Mucosa of descending colon (tissue), 3 donors: ENCODE measurements at regions not wholly inside any gene's neighbourhood (a gene's known extent, or its start where the extent isn't known, plus 50 kb on each side); places are given as distances from the start of the nearest gene placed in this dataset.

ENCODE experiments used
- ATAC-seq: fragments of 200-7000 bp; cut with Tn5 transposase; one replicate; pipeline ENCODE4 v1.9.1; 2020; ENCODE audit warnings: mild to moderate bottlenecking, moderate library complexity
- DNase-seq, 3 donors: peaks; one replicate each; pipeline ENCODE4 v3.0.0-alpha.2; 2020
- H3K36me3 ChIP-seq: fragments of 200-600 bp; one replicate; pipeline ENCODE4 v1.8.0; 2021; ENCODE audit warnings: low read depth, mild to moderate bottlenecking
- H3K4me1 ChIP-seq: fragments of 200-600 bp; one replicate; pipeline ENCODE4 v1.8.0; 2021; ENCODE audit warnings: low read depth, mild to moderate bottlenecking
- H3K4me3 ChIP-seq: fragments of 200-600 bp; one replicate; pipeline ENCODE4 v1.8.0; 2021; ENCODE audit warnings: mild to moderate bottlenecking
- H3K9me3 ChIP-seq: fragments of 200-600 bp; one replicate; pipeline ENCODE4 v1.8.0; 2021; ENCODE audit warnings: mild to moderate bottlenecking
- intact Hi-C, 2 donors: fragments of 100-400 bp; cut with DNase I in 1 of 2; cut with micrococcal nuclease in 1 of 2; formaldehyde crosslinking; loops; one replicate each; pipeline versions ENCODE4 v1.11.0 to v1.11.1; 2022; cut with DNase I, micrococcal nuclease
- TF ChIP-seq, protein P1 (sequence below): fragments of 200-600 bp; IDR thresholded peaks from one replicate; pipeline ENCODE4 v1.8.0; 2022; ENCODE audit warnings: antibody characterized with exemption, mild to moderate bottlenecking
- donor health status: DM: no; HTN: no; CAD: no; lungs with moderate emphysema.
- donor health status: DM: no; HTN: no; CAD: no.
- donor health status: DM: no; HTN: yes; CAD: no.

DNA sequence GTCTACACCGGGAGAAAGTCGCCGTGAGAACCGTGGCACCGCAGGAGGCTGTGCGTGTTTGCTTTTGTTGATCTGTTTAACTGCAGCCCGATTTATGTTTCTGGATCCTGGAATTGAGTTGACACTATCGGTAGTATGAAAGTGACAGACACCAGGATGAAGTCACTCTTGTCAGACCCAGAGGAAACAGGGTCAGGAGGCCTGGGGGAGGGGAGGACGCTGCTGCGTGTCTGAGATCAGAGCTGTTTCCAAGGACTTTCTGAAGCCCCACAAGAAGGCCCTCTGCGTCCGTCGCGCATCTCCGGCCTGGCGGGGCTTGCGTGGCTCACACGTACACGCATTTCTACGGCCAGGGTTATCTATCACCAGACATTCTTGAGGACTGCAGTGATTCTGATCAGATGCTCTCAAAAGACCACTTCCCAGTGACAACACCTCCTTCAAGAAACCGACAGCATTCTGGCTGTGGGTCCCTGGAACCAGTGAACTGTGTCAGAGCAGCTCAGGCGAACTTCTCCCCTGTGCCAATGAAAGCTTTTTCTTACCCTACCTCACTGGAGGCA is 263.4 kb downstream of the ADGRD1 start:
- H3K4me1 ChIP-seq, result peaks cover 6% of the 10 kb centered on the region
- intact Hi-C loops, result no loop called here
- no peaks in the 10 kb centered on the region for H3K9me3 ChIP-seq
- H3K36me3 ChIP-seq, result no peaks in the 10 kb centered on the region
- DNase-seq (no peak), ATAC-seq (no peak)
- no peak overlapping the region for H3K4me3 ChIP-seq
- TF ChIP-seq, protein P1, sequence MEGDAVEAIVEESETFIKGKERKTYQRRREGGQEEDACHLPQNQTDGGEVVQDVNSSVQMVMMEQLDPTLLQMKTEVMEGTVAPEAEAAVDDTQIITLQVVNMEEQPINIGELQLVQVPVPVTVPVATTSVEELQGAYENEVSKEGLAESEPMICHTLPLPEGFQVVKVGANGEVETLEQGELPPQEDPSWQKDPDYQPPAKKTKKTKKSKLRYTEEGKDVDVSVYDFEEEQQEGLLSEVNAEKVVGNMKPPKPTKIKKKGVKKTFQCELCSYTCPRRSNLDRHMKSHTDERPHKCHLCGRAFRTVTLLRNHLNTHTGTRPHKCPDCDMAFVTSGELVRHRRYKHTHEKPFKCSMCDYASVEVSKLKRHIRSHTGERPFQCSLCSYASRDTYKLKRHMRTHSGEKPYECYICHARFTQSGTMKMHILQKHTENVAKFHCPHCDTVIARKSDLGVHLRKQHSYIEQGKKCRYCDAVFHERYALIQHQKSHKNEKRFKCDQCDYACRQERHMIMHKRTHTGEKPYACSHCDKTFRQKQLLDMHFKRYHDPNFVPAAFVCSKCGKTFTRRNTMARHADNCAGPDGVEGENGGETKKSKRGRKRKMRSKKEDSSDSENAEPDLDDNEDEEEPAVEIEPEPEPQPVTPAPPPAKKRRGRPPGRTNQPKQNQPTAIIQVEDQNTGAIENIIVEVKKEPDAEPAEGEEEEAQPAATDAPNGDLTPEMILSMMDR, result no peak

DNA sequence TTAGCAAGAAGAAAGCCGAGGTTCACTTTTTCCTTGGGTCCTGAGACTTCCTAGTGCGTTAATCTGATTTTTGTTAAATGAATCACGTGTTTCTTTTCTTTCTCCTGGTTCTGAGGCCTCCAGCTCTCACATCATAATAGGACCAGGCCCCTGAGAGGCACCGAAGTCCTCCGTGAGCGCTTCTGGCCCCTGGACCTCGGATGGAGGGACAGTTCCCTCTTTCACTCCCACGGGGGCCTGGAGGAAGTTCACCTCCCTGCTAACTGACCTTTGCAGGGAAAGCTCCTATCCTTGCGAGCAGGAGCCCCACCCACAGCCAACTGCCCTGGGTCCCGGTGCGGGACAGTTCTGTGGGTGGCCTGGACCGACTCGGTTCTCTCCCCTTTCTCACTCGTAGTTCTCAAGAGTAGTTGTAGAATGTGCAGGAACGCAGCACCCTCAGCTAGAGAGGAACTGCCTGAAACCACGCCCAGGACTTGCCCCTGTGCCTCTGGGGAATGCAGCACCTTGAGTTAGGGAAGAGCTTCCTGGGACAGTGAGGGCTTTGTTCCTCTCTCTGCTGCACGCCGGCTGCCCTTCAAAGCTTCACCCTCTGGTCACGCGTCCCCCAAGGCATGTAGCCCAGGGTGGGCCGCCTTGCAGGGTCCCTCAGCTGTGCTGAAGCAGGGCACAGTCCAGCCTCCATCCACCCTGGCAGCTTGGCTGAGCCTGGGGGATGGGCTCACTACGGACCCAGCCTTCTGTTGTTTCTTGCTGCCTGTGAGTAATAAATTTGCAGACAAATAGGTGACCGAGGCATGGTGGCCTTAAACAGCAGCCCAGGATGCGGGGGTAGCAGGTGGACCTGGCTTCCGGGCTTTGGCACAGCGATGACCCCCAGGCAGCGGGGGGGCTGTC is 264.6 kb downstream of the ADGRD1 start:
- TF ChIP-seq, protein P1, result no peak
- peak; percentile 82 for ATAC-seq
- H3K4me3 ChIP-seq, result no peak overlapping the region
- no peaks in the 10 kb centered on the region for H3K36me3 ChIP-seq
- DNase-seq, result peak in 2 of 3 donors; percentile 44 to 53
- intact Hi-C loops, result no loop called here
- no peaks in the 10 kb centered on the region for H3K9me3 ChIP-seq
- peaks cover 6% of the 10 kb centered on the region for H3K4me1 ChIP-seq

DNA sequence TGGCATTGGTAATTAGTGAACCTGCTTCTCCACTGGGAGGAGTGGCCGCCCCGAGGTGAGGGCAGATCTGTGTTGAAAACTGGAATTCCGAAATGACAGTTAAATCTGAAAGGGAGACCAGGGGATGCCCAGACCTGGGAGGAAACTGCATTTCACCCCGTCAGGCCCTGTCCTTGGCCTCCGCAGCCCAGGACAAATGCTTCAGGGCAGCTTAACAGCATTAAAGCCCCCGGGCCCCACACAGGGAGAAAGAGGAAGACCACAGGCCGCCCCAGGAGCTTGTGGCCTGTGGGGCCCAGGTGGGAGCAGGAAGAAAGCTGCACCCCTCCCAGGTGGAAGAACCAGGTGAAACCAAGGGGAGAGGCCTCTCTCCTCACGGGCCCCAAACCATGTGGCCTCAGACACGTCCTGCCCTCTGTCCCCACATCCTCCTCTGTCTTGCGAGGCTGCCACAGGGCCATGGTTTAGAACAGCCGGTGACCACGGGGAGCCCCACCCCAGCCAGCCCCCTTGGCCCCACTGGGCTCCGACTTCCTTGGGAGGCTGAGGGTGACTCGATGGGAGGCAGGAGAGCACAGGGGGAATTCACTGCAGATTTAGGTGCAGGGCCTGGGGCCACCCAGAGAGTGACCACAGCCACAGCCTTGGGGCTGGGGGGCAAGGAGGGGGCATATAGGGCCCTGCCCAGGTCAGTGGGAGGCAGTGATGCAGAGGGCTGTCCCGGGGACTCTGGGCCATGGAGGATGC is 265.4 kb downstream of the ADGRD1 start:
- no peak for ATAC-seq
- Histone ChIP-seq H3K4me3 (no peak overlapping the region), H3K4me1 (peaks cover 6% of the 10 kb centered on the region), H3K36me3 (no peaks in the 10 kb centered on the region), H3K9me3 (no peaks in the 10 kb centered on the region)
- intact Hi-C loops, result no loop called here
- TF ChIP-seq, protein P1, result no peak
- no peak for DNase-seq

DNA sequence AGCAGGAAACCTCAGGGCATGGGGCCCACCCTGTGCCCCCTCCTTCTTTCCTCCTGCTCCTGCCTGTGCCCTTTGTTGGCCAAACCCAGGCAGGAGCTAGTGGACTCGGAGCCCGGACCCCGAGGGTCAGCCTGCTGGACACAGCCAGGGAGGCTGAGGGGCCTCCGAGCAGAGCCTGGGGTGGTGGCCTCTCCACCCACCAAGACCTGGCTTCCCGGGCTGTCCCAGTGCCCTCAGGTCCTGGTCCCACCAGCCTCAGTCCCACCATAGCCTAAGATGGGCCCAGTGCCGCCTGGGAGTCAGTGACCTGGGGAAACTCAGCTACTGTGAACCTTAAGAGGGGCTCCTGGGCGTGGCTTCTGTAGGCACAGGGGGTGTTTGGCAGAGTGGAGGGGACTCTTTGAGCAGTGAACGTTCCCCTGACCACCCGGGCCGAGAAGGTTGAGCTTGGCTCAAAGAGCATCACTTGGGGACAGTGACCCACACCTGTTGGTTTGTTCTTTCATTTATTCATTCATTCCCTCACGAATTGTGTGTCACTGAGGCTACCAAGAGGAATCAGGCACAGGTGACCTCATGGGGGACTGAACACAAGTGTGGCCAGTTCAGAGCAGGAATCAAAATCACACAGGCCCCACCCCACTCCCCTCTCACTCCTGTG is 266.1 kb downstream of the ADGRD1 start:
- Histone ChIP-seq H3K4me1 (peaks cover 6% of the 10 kb centered on the region), H3K36me3 (no peaks in the 10 kb centered on the region), H3K4me3 (no peak overlapping the region), H3K9me3 (no peaks in the 10 kb centered on the region)
- intact Hi-C loops, result no loop called here
- no peak for ATAC-seq
- no peak for DNase-seq
- TF ChIP-seq, protein P1, result no peak

DNA sequence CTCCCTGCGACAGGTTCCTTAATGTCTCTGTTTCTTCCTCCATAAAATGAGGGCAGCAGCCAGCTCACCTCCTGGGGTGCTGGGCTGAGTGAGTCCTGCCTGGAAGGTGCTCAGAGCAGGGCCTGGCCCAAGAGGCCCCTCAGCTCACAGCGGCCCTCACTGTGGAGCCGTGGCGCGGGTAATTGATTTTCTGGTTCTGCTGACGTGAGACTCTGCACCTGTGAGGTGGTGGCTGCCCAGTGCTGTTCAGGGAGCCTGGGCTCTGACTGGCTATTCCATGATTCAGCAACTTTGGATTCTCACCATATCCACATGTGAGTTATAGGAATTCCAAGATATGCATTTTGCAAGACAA is 266.6 kb downstream of the ADGRD1 start:
- peaks cover 6% of the 10 kb centered on the region for H3K4me1 ChIP-seq
- ATAC-seq (no peak), DNase-seq (no peak)
- TF ChIP-seq, protein P1, result no peak
- H3K9me3 ChIP-seq, result no peaks in the 10 kb centered on the region
- H3K36me3 ChIP-seq, result no peaks in the 10 kb centered on the region
- no peak overlapping the region for H3K4me3 ChIP-seq
- intact Hi-C loops, result no loop called here
